Right lobe of liver (tissue), 6 donors: ENCODE measurements at regions not wholly inside any gene's neighbourhood (a gene's known extent, or its start where the extent isn't known, plus 50 kb on each side); places are given as distances from the start of the nearest gene placed in this dataset.

Experiments
- ATAC-seq, 4 donors: fragments of 200-7000 bp; cut with Tn5 transposase; one replicate each; pipeline ENCODE4 v1.9.1; 2020; ENCODE audit warnings: mild to moderate bottlenecking in 4 of 4, moderate library complexity in 4 of 4
- DNase-seq, 3 donors: peaks; one replicate each; pipeline ENCODE4 v3.0.0-alpha.2; 2020
- H3K27ac ChIP-seq, 3 donors: fragments of 200-600 bp; one replicate each; pipeline ENCODE4 v1.8.0; 2022
- H3K27me3 ChIP-seq, 2 donors: fragments of 200-600 bp; one replicate each; pipeline ENCODE4 v1.8.0; 2022
- H3K36me3 ChIP-seq, 4 donors: fragments of 200-600 bp; sonication (generic) in 1 of 4; one replicate each; pipeline versions ENCODE4 v1.5.1 to v1.8.0; 2017 to 2022; ENCODE audit warnings: control low read depth in 1 of 4
- H3K4me1 ChIP-seq, 4 donors: fragments of 200-600 bp; sonication (generic) in 1 of 4; one replicate each; pipeline versions ENCODE4 v1.5.1 to v1.8.0; 2017 to 2022; ENCODE audit warnings: control low read depth in 1 of 4
- H3K4me3 ChIP-seq, 3 donors: fragments of 200-600 bp; one replicate each; pipeline ENCODE4 v1.8.0; 2022
- H3K9me3 ChIP-seq, 4 donors: fragments of 200-600 bp; sonication (generic) in 1 of 4; one replicate each; pipeline versions ENCODE4 v1.5.1 to v1.8.0; 2017 to 2022; ENCODE audit warnings: control low read depth in 1 of 4
- POLR2A ChIP-seq: fragments of 450-650 bp; IDR thresholded peaks from one replicate; pipeline ENCODE4 v1.6.1; 2017; ENCODE audit warnings: antibody characterized with exemption, mild to moderate bottlenecking
- WGBS: methylation state at CpG from one replicate; pipeline ENCODE4 v1.1.6; 2018; ENCODE audit warnings: low coverage, low lambda C conversion rate; ENCODE audit not compliant: insufficient coverage; ENCODE audit errors: missing lambda C conversion rate; 5-methylcytosine and 5-hydroxymethylcytosine counted together
- intact Hi-C, 2 donors: fragments of 100-400 bp; cut with DNase I; formaldehyde crosslinking; loops; one replicate each; pipeline versions ENCODE4 v1.11.2 to v1.14.1; 2022
- TF ChIP-seq, protein P1 (sequence below), 4 donors: fragments of 200-600 bp in 3 of 4; fragments of 450-650 bp in 1 of 4; IDR thresholded peaks; one replicate each; pipeline versions ENCODE4 v1.5.1 to v1.8.0; 2016 to 2022; ENCODE audit warnings: antibody characterized with exemption in 4 of 4, mild to moderate bottlenecking in 2 of 4
- donor health status: DM: no; HTN: yes; CAD: no.
- donor health status: DM: no; HTN: no; CAD: no.
- donor health status: DM: no; HTN: no; CAD: no.
- donor health status: DM: no; HTN: yes; CAD: no.
- donor health status: DM: no; HTN: yes; CAD: no.

DNA sequence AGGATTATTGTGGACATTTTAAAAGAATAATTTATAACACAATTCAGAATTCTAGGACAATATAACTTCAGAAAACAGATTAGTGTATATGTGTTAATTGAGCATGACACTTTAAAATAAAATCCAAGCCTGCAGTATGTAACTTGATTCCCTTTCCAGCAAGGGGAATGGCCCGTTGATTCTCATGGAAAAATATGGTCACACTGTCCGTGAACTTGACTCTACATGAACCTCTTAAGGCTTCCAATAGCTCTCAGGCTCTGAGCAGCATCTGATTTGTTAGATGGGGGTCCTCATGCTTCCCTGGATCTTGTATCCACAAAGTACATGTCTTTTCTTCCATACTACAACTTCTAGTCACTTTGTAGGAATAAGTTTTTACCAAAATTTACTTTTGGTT is 85.5 kb upstream of the AKR1E2 start:
- Histone ChIP-seq H3K4me1 (no peaks in the 10 kb centered on the region), H3K27me3 (no peaks in the 10 kb centered on the region), H3K36me3 (no peaks in the 10 kb centered on the region), H3K4me3 (no peak overlapping the region), H3K9me3 (no peaks in the 10 kb centered on the region), H3K27ac (no peak overlapping the region)
- DNase-seq (no peak), ATAC-seq (no peak)
- intact Hi-C loops: no loop called here
- WGBS: 46% methylated on average over 2 of the region's 2 CpGs
- no peak for TF ChIP-seq POLR2A
- TF ChIP-seq, protein P1, sequence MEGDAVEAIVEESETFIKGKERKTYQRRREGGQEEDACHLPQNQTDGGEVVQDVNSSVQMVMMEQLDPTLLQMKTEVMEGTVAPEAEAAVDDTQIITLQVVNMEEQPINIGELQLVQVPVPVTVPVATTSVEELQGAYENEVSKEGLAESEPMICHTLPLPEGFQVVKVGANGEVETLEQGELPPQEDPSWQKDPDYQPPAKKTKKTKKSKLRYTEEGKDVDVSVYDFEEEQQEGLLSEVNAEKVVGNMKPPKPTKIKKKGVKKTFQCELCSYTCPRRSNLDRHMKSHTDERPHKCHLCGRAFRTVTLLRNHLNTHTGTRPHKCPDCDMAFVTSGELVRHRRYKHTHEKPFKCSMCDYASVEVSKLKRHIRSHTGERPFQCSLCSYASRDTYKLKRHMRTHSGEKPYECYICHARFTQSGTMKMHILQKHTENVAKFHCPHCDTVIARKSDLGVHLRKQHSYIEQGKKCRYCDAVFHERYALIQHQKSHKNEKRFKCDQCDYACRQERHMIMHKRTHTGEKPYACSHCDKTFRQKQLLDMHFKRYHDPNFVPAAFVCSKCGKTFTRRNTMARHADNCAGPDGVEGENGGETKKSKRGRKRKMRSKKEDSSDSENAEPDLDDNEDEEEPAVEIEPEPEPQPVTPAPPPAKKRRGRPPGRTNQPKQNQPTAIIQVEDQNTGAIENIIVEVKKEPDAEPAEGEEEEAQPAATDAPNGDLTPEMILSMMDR (IDR thresholded peaks at IDR 0.05): no peak

DNA sequence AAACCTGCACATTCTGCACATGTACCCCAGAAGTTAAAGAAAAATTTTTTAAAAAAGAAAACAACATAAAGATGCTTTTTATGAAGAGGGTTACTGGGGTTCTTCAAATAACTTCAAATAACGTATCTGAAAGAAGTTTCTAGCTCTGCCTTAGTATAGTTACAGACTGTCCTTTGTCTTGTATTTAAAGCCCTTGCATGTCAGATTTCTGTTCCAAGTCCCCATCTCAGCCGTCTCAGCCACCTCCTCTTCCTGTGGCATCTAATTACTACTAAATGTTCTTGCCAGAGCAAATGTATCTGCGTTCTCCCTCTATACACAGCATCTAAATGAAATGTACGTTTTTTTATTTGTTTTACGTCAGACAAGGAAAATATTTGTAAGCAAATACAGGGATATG is 89.4 kb upstream of the AKR1E2 start:
- Histone ChIP-seq H3K36me3 (no peaks in the 10 kb centered on the region), H3K27ac (no peak overlapping the region), H3K4me3 (no peak overlapping the region), H3K9me3 (no peaks in the 10 kb centered on the region), H3K27me3 (no peaks in the 10 kb centered on the region), H3K4me1 (no peaks in the 10 kb centered on the region)
- DNase-seq: no peak
- ATAC-seq: no peak
- 26% methylated on average over 4 of the region's 5 CpGs for WGBS
- intact Hi-C loops: no loop called here
- no peak for TF ChIP-seq POLR2A
- TF ChIP-seq, protein P1 (IDR thresholded peaks at IDR 0.05): no peak

DNA sequence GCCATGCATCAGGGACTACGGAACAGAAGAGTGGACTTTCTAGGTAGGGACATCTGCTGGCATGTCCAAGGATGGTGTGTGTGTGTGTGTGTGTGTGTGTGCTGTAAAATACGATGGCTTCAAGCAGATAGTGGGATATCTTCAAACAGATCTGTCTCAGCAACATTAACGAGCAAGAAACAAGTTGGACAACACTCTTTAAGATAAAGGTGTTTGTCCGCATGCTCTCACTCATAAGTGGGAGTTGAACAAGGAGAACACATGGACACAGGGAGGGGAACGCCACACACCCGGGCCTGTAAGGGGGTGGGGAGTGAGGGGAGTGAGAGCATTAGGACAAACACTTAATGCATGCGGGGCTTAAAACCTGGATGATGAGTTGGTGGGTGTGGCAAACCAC is 89.8 kb upstream of the AKR1E2 start:
- no peak overlapping the region for H3K27ac ChIP-seq
- WGBS: 42% methylated on average over 6 of the region's 7 CpGs
- H3K4me1 ChIP-seq: no peaks in the 10 kb centered on the region
- DNase-seq: no peak
- intact Hi-C loops: no loop called here
- no peaks in the 10 kb centered on the region for H3K27me3 ChIP-seq
- no peak overlapping the region for H3K4me3 ChIP-seq
- no peak for ATAC-seq
- H3K9me3 ChIP-seq: no peaks in the 10 kb centered on the region
- TF ChIP-seq POLR2A: no peak
- TF ChIP-seq, protein P1 (IDR thresholded peaks at IDR 0.05): no peak
- H3K36me3 ChIP-seq: no peaks in the 10 kb centered on the region

DNA sequence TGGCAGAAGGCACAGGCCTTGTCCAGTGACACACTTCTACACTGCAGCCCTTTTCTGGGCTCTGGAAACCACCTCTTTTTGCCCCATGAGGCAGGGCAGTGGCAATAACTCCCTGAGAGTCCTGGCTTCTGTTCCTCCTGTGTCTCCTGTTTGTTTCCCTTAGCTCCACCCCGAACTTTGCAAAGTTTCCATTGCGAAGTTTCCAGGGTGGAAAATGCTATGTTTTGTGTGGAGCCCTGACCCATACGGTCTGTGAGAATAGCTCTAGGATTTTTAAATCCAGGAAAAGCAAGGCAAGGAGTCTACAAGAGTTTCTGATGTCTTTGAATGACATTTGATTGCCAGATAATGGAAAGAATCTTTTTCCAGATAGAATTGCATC is 92.2 kb upstream of the AKR1E2 start:
- no peaks in the 10 kb centered on the region for H3K4me1 ChIP-seq
- H3K36me3 ChIP-seq: no peaks in the 10 kb centered on the region
- 51% methylated on average over 3 of the region's 3 CpGs for WGBS
- no peak overlapping the region for H3K4me3 ChIP-seq
- H3K27ac ChIP-seq: no peak overlapping the region
- no peaks in the 10 kb centered on the region for H3K27me3 ChIP-seq
- no peaks in the 10 kb centered on the region for H3K9me3 ChIP-seq
- intact Hi-C loops: no loop called here
- ATAC-seq: no peak
- no peak for DNase-seq
- TF ChIP-seq, protein P1 (IDR thresholded peaks at IDR 0.05): no peak
- TF ChIP-seq POLR2A: no peak
